ENCODE measurements at regions not wholly inside any gene's neighbourhood (a gene's known extent, or its start where the extent isn't known, plus 50 kb on each side); places are given as distances from the start of the nearest gene placed in this dataset.

DNA sequence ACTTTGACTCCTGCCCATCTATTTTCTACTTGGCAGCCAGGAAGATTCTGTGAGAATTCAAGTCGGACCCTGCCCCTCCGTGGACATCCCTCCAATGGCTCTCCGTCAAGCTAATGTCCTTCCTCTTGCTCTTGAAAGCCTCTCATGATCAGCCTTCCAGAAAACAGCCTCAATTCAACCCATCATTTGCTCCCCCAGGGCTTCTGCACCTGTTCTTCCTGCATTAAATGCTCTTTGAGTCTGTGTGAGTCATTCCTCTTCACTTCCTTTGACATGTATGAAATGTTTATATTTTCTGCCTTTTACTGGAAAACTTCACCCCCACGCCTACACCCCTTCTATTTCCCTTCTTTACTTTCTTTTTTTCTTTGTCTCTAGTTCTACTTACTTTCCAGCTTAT, 734.1 kb upstream of the ZP4 start:
- DNase-seq: no peak

DNA sequence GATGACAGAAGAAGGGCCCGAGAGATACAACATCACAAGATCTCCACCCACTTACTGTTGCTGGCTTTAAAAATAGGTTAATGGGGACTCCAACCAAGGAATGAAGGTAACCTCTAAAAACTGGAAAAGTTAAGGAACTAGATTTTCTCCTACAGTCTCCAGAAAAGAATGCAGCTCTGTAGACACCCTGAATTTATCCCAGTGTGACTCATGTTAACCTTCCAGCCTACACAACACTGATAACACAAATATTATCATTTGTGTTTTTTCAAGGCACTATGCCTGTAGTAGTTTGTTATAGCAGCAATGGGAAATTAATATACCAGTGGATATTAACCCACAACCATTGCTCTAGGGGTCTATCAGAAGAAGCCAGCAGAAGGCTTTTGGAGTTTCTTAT, 730.7 kb upstream of the ZP4 start:
- no peak for DNase-seq

DNA sequence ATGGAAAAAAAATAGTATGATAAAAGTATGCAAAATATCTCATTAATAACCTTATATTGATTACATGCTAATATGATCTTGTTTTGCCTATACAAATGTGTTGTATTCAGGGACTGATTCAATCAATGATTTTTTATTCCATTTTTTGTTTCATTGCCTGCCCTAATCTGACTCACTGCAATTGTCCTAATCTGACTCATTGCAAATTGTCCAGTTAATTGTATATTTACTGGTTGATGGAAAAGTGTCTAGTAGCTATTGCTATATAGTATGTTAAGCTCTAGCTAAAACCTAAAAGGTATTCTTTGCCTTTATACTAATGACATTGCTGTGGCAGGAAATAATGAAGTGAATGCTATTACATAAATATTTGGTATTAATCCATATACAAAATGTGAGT, 728.9 kb upstream of the ZP4 start:
- no peak for DNase-seq

DNA sequence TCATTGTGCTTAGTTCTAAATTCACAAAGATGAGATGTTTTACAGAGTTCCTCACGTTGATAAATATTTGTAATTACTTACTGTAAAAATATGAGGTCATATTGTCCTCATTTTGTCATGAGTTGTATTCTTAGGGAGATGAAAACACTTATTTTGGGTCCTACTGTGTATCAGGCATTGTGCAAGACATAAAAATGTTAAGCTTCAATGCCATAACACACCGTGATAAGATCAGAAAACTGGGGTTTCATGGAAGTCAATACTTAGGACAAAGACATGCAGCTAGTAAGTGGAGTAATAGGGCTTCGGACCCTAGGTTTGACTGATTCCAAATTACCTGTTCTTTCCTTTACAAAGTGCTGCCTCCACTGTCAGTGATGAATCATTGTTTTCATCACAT, 720.7 kb upstream of the ZP4 start:
- no peak for DNase-seq

DNA sequence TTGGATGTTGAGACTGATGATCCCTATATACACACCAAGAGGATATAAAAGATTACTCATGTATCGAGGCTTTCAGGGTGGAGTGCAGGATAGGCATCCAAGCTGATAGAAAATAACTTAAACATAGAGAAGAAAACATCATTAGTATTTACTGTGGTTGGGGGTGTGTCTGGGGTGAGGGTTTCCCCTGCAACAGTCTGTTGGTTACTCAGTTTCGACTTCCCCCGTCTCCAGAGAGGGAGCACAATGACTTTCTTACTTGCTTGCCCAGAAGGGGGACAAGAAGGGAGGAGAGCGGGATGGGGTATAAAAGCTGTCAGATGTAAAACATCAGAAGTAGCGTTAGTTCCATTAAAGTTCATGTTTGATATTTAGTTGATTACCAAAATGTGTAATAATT, 717.4 kb upstream of the ZP4 start:
- DNase-seq: peak; percentile 64

DNA sequence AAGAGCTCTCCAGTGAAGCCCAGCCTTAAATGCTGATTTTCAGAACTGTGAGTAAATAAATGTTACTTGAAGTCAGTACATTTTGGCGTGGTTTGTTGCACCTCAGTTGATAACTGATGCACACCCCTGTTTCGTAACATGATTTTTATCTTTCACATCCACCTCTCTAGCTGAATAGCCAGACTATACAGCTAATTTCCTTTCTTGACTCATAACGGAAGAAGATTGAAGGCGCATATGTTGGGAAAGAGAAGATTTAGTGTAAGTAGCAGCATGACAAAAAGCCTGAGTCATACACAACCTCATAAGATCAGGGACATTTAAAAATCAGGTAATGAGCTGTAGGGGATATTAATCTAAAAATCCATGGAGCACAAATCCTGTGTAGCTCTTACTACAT, 716.2 kb upstream of the ZP4 start:
- DNase-seq: peak; percentile 92

DNA sequence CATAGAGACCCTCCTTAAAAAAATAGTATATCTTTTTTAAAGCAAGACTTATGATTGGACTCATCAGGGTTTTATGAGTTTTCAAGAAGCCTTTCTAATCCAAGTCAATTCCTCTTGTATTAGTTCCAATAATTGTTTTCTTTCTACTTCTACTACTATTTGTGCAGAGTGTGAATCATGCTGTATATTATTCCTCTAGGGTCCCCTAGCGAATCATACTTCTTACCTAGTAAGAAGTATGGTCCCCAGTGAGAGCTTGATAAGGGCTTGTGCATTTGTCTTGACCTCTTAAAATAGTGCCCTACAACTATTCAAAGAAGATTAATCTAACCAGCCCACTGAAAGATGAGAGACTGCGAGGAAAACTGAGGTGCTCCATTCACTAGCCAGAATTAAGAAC, 715.7 kb upstream of the ZP4 start:
- no peak for DNase-seq

DNA sequence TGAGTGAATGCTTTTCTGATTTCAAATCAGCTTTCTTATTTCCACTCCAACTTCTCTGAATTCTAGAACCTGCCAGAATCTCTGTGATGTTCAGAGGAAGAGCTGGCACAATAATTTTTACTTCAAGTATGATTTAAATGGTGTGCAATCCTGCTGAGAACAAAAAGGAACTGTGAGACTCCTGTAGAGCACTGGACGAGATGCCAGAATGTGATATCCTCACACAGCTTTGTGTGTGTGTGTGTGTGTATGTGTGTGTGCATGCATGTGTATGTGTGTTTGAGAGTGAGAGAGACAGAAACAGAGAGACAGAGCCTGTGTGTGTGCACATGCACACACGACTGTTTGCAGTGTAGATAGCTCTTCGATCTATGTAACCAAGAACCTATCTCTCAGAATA, 713.6 kb upstream of the ZP4 start:
- DNase-seq: no peak

DNA sequence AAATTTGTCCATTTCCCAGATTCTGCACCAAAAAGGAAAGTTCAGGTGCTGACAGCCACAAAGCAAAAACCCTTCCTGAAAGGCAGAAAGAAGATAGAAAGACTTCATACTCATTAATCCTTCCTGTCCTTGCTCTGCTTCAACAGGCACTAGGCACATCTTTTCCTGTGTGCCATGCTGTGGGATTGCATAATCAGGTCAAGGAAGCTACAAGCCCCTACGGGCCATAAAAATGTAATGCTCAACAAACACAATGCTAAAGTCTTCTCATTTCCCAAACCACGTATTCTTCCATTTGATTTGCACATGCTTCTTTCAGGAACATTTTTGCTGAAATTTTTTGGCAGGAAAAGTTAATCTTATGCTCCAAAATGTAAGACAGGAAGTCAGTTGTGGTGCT, 710.9 kb upstream of the ZP4 start:
- peak; percentile 45 for DNase-seq

DNA sequence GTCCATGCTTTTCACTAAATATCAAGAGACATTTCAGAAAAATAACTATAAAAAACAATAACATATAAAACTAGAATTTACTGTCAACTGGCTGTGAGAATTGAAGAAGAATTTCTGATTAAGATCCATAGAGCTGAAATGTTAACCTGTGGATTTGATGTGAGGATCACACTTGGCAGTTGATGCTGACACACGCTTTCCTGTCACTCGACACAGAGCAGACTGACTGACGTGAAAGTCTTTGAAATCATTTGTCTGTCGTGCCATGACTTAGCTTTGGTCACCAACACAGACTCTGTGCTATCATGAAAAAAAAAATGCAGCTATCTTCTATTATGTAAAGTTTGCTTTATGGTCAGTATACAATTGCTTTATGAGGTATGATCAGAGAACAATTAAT, 706.0 kb upstream of the ZP4 start:
- DNase-seq: no peak

DNA sequence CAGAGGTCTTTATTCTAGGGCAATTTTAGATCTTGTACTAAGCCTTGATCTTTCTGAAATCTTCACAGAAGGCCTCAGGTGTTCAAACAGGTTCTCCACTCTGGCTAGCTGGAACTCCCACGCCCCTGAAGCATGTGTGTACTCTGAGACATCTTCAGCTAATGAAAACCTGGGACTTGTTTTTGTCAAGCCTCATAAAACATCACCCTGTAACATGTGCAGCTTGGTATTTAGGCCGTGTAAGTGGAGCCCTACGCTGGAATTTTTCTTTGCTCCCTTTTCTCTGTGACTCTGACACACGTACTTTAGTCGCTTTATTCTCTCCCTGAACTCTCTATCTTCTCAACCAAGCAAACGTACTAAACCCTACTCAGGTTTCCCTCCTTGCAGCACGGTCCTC, 701.9 kb upstream of the ZP4 start:
- no peak for DNase-seq

DNA sequence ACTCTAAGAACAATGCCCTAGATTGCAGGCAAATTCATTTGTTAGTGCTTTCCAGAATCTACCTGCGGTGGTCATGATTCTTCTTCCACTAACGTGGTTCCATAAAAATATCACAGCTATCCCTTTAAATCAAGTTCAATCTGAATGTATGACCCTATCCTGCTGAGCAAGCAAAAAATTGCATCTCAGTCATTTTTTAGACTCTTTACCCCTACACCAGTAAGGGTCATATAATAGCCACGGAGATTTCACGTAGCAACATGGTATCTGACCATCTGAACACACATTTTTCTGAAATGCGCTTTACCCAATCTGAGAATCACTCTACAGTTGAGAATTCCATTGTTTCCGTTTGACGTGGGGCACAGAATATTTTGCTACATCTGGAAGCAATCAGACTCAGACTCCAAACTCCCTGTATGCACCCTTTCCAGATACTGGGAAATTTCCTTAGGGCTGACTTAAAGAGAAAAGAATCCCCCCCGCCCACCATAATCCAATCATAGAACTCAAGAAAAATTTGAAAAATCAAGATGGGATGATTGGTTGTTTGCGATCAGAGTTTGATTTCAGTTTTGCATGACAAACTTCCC, 699.2 kb upstream of the ZP4 start:
- no peak for DNase-seq

DNA sequence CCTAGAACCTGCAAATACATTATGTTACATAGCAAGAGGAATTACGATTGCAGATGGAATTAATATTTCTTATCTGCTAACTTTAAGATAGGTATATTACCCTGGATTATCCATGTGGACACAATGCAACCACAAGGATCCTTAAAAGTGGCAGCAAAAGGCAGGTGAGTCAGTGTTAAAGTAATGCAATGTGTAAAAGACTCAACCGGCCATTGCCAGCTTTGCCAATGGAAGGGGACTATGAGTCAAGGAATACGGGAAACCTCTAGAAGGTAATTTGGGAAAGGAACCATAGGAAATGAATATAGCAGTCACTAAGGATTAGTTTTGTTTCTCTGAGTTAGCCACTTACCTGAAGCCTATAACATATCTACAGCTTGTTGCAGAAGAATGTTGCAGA, 692.1 kb upstream of the ZP4 start:
- no peak for DNase-seq

DNA sequence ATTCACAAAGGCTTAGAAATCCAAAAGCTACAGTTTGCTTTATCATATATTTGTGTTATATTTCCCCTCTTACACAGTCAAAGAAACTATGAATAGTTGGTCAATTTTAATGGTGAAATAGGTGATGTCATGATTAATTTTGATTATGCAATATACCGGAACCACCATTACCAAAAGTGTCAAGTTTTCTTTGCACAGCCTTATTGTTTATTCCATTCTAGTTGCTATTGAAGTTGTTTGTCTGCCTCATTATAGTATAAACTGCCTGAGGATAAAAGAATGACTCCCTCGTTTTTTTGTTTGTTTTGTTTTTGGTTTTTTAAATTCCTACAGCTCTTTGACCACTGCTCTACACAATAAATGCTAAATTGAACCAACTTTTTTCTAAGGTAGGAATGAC, 690.6 kb upstream of the ZP4 start:
- no peak for DNase-seq

DNA sequence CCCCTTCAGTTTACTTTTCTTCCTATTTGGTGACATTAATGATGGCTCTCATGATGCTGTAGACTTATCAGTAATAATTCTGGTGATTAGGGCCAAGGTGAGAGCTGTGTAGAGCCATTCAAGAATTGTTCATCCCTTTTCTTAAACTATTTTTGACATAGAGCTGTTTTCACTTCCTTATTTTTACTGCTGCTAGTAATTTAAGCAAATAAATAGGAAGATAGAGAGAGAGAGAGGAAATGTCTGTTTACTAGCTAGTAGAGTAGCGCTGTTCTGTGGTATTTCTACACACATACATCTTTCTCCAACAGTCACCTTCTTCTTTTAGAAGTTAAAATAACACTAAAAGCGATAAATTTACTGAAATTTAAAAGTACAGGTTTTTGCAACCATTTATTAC, 678.0 kb upstream of the ZP4 start:
- DNase-seq: peak; percentile 86

DNA sequence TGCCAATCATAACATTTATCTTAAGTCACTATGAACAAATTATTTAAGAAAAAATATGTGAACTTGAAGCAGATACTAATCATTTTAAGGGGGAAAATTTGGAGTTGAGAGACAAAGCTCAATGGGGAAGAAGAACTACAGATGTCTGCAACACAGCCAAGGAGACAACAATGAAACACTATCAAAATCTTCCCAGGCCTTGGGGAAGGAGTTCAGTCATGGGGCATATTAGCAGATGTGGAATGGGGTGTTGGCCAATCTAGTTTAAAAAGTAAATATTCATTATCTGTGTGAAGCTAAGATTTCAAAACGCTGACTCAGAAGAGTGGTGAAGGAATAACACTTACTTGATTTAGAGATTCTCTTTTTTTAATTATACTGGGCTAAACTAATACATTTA, 671.6 kb upstream of the ZP4 start:
- DNase-seq: no peak

DNA sequence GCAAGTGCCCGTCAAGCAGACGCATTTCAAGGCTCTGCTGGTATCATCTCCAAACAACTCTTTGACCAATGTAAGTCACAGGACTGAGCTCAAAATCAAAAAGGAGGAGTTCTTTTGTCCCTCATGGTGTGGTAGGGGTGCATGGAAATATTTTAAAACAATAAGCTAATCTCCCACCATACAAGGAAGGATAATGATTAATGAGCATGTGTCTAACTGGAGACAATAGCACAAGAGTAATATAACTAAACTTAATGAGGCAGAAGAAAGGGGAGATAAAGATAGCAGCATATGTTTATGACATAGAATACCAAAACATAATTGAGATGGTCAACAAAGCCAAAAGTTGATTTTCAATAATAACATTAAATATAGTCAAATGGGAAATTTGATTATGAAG, 668.0 kb upstream of the ZP4 start:
- no peak for DNase-seq

DNA sequence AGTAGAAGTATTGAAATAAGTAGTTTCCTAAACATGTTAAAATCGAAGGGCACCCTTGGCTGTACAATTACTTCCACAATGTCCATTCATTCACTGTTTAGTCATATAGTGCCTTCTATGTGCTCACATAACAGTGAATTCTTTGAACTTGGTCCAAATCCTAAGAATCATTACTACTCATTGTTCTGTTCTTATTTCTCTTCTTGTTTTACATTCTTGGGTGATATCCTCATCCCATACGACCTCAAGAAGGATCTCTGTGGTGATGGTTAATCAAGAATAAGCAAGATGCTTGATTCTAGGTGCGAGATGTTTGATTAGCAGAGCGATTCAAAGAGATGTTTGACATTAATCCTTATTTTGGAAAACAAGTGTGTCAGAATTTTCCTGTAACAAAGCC, 667.4 kb upstream of the ZP4 start:
- DNase-seq: no peak

DNA sequence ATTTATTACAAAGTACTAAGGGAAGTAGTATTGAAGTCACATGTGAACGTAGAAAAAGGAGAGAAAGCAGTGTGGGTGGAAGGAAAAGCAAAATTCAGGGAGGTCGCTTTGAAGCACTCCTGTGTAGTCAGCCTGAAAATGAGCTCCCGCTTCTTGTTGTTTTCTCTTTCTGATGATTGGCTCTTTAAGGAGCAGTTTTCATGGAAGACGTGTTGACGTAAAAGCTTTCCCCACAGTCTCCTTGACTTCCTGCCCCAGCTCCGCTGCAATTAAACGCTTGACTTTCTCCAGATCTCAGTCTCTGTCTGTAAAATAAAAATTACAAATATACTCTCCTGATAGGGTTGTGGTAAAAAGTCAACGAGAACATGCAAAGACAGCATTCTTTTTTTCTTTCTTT, 661.5 kb upstream of the ZP4 start:
- DNase-seq: no peak

DNA sequence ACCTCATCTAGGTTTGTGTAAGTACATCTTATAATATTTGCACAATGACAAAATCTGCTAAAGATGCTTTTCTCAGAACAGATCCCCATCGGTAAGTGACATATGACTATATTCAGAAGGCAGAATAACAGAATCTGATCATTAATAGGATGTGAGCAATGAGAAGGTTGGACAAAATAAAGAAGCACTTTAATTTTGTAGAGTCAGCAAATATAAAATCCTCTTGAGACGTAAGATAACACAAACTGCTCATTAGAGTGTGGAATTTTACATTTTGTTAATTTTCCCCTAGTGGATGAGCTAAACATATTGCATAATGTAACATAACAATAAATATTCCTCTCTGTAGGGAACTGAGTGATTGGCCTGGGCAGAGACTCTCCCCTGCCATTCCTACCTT, 658.4 kb upstream of the ZP4 start:
- no peak for DNase-seq

DNA sequence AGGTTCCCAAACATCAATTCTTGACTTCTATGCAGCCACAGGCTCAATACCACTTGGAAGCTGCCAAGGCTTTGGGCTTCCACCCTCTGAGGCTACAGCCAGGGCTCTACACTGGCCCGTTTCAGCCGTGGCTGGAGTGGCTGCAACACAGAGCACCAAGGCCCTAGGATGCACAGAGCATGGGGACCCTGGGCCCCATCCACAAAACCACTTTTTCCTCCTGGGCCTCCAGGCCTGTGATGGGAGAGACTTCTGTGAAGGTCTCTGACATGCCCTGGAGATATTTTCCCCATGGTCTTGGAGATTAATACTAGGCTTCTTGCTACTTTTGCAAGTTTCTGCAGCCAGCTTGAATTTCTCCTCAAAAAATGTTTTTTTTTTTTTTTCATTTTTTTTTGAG, 655.4 kb upstream of the ZP4 start:
- no peak for DNase-seq

DNA sequence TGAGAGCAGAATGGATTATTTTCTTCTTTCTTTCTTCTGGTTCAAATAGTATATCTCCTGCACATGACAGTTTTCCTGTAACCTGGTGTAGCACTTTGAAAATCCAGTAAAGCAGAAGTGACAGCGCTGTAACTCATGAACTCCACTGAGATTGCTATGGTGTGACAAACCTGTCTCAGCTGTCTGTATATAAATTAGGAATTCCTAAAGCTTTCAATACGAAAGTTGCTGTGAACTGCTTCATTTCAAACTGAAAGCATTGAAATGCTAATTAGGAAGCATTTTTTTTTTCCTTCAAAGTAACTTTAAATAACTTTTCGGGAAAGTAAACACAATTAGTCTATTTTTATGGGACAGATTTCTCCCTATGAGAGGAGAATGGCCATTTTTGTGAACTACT, 646.9 kb upstream of the ZP4 start:
- no peak for DNase-seq

DNA sequence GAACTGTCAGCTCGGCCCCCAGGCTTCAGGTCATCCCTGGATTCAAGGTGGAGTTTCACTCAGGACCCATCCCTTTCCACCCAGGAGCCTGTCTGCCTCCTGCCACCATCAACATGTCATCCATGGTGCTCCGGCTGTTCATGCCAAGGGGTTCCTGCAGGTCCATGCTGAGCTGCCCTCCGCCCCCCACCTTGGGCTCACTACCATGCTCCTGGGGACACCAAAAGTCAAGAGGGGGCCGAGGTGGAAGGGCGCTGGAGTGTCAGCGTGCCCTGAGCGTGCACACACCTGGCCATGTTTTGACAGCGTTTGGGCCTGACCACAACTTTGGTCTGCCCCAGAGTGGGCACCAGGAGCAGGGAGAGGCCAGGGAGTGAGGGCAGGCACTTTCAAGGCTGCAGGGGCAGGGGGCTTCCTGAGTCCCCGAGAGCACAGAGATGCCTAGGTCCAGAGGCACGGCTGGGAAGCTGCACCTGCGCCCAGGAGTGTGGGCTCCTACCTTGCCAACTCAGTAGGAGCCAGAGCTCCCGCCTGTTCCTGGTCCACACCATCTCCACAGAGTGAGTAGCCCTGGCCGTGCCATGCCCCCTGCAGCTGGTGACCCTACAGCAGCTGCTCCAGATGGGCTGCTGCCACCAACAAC, 639.6 kb upstream of the ZP4 start:
- DNase-seq: no peak

DNA sequence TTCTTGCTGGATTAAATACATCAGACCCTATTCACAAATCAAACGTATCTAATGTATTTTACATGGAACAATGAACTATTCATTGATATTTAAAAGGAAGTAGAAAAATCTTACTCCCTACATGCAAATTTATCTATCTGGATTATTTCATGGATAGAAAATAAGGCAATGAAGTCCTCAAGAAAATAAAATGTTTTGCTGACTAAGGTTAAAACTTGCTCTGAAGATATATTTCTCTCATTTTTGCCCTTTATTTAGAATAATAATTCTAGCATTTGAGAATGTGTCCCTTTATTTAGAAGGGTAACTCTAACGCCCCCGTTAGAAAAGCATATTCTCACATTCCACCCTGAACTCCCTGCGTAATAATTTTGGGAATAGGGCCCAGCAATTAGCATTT, 627.0 kb upstream of the ZP4 start:
- DNase-seq: no peak

DNA sequence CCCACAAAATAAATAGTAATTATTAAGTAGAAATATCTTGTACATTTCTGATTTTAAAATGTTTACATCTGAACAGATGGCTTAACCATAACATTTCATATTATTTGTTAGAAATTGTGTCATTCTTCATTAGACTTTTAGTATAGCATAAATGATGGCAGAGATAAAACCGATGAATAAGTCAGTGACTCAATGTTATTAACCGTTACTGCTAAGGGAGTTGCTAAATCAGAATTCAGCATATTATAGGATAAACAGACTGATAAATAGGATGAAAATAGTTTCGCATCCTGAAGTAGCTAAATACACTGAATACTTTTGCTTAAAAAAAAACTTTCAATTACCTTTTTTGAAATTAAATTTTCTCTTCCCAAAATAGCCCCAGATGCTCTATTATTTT, 610.6 kb upstream of the ZP4 start:
- no peak for DNase-seq

DNA sequence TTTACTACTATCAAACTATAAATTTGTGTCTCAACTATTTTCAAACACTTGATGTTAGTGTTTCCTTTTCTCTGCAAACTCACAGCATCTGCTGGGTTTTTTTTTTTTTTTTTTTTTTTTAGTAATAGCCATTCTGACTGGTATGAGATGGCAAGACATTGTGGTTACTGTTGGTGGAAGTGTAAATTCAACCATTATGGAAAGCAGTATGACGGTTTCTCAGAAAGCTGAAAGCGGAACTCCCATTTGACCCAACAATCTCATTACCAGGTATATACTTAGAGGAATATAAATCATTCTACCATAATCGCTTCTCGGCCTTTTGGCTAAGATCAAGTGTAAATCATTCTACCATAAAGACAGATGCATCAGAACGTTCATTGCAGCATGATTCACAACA, 608.3 kb upstream of the ZP4 start:
- peak; percentile 80 for DNase-seq

Measured in MV-4-11 (cell line).